ENCODE measurements at regions not wholly inside any gene's neighbourhood (a gene's known extent, or its start where the extent isn't known, plus 50 kb on each side); places are given as distances from the start of the nearest gene placed in this dataset.

GRCh38 chr16:61261315-61261714 lies 774.9 kb downstream of the CDH8 start:
- no peak for TF ChIP-seq REST (IDR thresholded peaks at IDR 0.05; ENCODE audit: insufficient read depth in 1 of 2, low read depth in 2 of 2, low read length in 2 of 2)
- no peak for TF ChIP-seq TAF1 (IDR thresholded peaks at IDR 0.05; ENCODE audit: borderline replicate concordance, insufficient read depth, low read length)
- TF ChIP-seq FOXP2 (optimal IDR thresholded peaks at IDR 0.05; ENCODE audit: borderline replicate concordance, extremely low read depth, extremely low read length, insufficient read depth), result no peak
- TF ChIP-seq POLR2AphosphoS5 (IDR thresholded peaks at IDR 0.05; ENCODE audit: low read depth, low read length), result no peak
- TF ChIP-seq SIN3A (IDR thresholded peaks at IDR 0.05; ENCODE audit: borderline replicate concordance, insufficient read depth, low read length), result no peak

GRCh38 chr16:61246592-61246991 lies 789.6 kb downstream of the CDH8 start:
- TF ChIP-seq SIN3A (IDR thresholded peaks at IDR 0.05; ENCODE audit: borderline replicate concordance, insufficient read depth, low read length) (no peak), FOXP2 (optimal IDR thresholded peaks at IDR 0.05; ENCODE audit: borderline replicate concordance, extremely low read depth, extremely low read length, insufficient read depth) (no peak), REST (IDR thresholded peaks at IDR 0.05; ENCODE audit: insufficient read depth in 1 of 2, low read depth in 2 of 2, low read length in 2 of 2) (no peak), TAF1 (IDR thresholded peaks at IDR 0.05; ENCODE audit: borderline replicate concordance, insufficient read depth, low read length) (no peak), POLR2AphosphoS5 (IDR thresholded peaks at IDR 0.05; ENCODE audit: low read depth, low read length) (no peak)

GRCh38 chr16:61243954-61244353 lies 792.3 kb downstream of the CDH8 start:
- no peak for TF ChIP-seq TAF1 (IDR thresholded peaks at IDR 0.05; ENCODE audit: borderline replicate concordance, insufficient read depth, low read length)
- no peak for TF ChIP-seq FOXP2 (optimal IDR thresholded peaks at IDR 0.05; ENCODE audit: borderline replicate concordance, extremely low read depth, extremely low read length, insufficient read depth)
- TF ChIP-seq SIN3A (IDR thresholded peaks at IDR 0.05; ENCODE audit: borderline replicate concordance, insufficient read depth, low read length), result no peak
- TF ChIP-seq POLR2AphosphoS5 (IDR thresholded peaks at IDR 0.05; ENCODE audit: low read depth, low read length), result no peak
- no peak for TF ChIP-seq REST (IDR thresholded peaks at IDR 0.05; ENCODE audit: insufficient read depth in 1 of 2, low read depth in 2 of 2, low read length in 2 of 2)

GRCh38 chr16:61237884-61238485 lies 798.3 kb downstream of the CDH8 start:
- TF ChIP-seq TAF1 (IDR thresholded peaks at IDR 0.05; ENCODE audit: borderline replicate concordance, insufficient read depth, low read length), result no peak
- no peak for TF ChIP-seq REST (IDR thresholded peaks at IDR 0.05; ENCODE audit: insufficient read depth in 1 of 2, low read depth in 2 of 2, low read length in 2 of 2)
- TF ChIP-seq FOXP2 (optimal IDR thresholded peaks at IDR 0.05; ENCODE audit: borderline replicate concordance, extremely low read depth, extremely low read length, insufficient read depth), result no peak
- no peak for TF ChIP-seq POLR2AphosphoS5 (IDR thresholded peaks at IDR 0.05; ENCODE audit: low read depth, low read length)
- no peak for TF ChIP-seq SIN3A (IDR thresholded peaks at IDR 0.05; ENCODE audit: borderline replicate concordance, insufficient read depth, low read length)

Measured in PFSK-1 (cell line).